Stimulated activated CD4-positive, alpha-beta T cell treated with anti-CD3 and anti-CD28 coated beads, Interleukin-15, amount 100 ng/mL, for 48 hours (primary cell): ENCODE measurements at regions not wholly inside any gene's neighbourhood (a gene's known extent, or its start where the extent isn't known, plus 50 kb on each side); places are given as distances from the start of the nearest gene placed in this dataset.

ENCODE experiments used
- DNase-seq, 2 donors: peaks; one replicate each; pipeline ENCODE4 v3.0.0-alpha.2; 2020; ENCODE audit warnings: low read depth in 2 of 2

DNA sequence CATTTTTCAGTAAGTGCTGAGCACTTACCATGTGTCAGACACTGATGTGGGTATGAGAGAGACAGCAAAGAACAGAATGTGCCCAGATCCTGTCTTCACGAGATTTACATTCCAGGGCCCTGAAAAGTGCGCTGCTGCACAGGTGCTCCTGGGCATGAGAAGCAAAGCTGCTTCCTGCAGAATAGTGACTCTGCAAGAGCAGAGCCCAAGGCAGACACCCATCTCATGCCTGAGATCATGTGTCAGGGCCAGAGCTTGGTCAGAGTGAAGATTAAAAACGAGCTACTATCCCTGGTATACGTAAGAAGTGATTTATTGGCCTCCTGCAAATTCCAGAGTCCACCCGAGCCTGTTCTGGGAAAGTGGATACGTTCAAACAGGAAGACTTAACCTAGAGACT is 824.4 kb downstream of the GRID1 start:
- no peak for DNase-seq

DNA sequence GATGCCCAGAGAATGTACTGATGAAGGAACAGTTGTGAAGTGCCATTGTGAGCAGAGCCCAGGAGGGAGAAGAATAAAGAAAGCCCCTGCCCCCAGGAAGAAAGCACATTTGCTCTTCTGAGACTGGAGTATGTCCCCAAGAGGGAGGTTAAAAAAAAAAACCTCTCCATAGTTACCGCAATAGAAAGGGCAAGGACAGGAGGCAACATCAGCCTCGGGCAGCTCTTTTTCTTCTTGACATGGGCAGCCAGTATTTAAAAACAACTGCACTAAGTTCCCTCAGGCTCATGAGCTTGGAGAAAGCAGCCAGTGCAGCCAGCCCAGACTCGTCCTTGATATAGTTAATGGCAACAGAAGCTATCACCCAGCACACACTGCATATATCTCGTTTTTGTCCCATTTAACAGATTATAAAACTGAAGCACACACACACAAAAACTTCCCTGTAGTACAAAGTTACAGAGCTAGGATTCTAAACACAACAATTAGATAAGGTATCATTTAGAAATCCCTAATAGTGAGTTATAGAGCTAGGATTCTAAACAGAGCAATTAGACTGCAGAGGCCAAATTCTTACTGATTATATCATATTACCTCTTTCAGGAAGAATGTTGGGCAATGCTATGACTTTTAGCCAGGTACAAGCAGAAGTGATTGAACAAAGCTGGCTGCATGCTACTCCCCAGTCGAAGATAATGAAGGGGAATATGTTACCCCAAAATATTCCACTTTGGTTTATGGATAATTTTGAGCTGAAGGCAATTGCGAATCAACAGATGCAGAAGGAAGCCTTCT is 823.5 kb downstream of the GRID1 start:
- DNase-seq = no peak

DNA sequence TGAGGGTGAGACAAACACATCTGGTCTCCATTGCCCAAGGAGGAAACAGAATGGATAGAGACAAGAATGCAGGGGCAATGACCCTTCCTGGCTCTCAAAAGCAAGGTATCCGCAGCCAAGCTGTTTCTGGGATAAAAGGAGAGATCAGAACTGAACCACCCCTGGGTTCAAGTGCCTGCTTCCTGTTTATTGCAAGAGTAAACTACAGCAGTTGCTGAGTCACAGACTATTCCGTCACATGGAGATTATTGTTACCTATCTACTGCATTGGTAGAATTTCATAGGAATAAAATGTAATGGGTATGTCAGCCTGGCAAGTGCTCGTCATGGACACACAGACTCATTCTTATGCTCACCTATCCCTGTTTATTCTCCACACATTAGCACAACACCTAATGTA is 821.6 kb downstream of the GRID1 start:
- no peak for DNase-seq

DNA sequence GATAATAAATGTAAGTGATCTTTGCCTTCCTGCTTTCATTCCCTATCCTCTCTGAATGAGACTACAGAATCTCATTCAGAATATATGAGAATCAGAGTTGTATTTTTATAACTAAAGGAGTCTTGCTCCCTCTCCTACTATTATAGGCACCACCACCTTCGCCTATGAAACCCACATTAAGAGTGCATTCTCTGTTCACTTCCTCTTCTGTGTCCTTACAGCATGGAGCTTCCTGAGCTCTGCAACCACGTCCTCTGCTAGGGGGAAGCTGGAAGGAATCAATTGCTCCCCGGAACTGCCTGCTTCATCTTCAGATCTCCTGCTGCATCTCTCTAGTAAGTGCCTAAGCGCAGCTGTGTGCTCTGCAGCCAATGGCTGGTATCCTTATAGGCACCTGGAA is 820.7 kb downstream of the GRID1 start:
- no peak for DNase-seq

DNA sequence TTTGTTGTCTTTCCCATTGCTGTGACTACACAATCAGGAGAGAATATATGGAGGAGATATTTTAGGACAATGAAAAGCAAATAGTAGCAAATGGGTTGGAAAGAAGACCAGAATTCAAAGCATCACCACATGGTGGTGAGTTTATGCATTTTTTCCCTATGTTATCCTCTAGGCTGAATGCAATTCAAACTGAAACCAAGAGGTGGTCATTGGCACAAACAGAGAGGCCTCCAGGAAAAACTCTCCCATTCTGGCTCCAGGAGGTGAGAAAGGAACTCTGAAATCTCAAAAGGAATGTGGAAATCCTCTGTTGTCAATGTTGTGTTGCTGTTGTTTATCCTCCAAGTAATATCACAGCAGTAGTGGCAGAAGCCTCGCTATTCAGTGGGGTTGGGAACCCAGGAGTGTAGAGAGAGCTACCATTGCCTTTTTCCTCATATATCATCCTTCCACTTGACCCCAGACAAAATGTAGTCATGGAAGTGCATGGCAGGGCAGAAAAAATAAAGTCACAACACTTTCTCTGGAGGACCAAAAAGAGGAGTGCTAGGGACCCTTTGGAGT is 819.1 kb downstream of the GRID1 start:
- DNase-seq = no peak

DNA sequence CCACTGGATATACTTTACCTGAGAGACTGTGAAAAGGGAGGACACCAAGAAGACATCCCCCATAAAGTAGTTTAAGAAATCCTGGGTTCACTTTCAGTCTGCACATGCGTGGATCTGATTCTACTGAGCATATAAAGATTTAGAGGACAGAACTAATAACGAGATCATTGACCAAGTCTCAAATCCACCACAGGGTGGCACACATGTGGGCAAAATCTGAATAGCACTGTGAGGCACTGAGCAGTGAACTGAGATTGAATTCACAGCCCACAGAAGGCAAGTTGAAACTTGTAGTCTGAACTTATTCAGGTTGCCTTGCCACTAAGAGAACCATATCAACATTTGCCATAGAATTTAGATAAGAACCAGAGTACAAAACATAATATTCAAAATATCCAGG is 818.6 kb downstream of the GRID1 start:
- DNase-seq = no peak
